HG02623 (cell line): ENCODE measurements at regions not wholly inside any gene's neighbourhood (a gene's known extent, or its start where the extent isn't known, plus 50 kb on each side); places are given as distances from the start of the nearest gene placed in this dataset.

Source experiments
- ATAC-seq: cut with Tn5 transposase; IDR thresholded peaks from one replicate; pipeline ENCODE4 v1.9.1; 2021; ENCODE audit warnings: moderate library complexity; ENCODE audit not compliant: unreplicated experiment

GRCh38 chr1:39107341-39108290, 81.5 kb downstream of the NDUFS5 start:
- no peak for ATAC-seq

GRCh38 chr1:39109644-39110043, 83.5 kb downstream of the NDUFS5 start:
- no peak for ATAC-seq

- ATAC-seq = no peak
Measured at GRCh38 chr1:39110325-39110851, 84.2 kb downstream of the NDUFS5 start.

GRCh38 chr1:39110882-39111281, 84.7 kb downstream of the NDUFS5 start:
- ATAC-seq = no peak

- no peak for ATAC-seq
Measured at GRCh38 chr1:39113109-39113743, 87.1 kb downstream of the NDUFS5 start.

- ATAC-seq = no peak
Measured at GRCh38 chr1:39115271-39116110, 89.0 kb upstream of the MACF1 start.

- no peak for ATAC-seq
Measured at GRCh38 chr1:39116116-39116607, 88.3 kb upstream of the MACF1 start.

GRCh38 chr1:39116860-39117728, 87.4 kb upstream of the MACF1 start:
- no peak for ATAC-seq

- ATAC-seq = no peak
Measured at GRCh38 chr1:39117899-39118450, 86.5 kb upstream of the MACF1 start.

GRCh38 chr1:39122056-39122455, 82.4 kb upstream of the MACF1 start:
- ATAC-seq = no peak

GRCh38 chr1:39124282-39124681, 80.2 kb upstream of the MACF1 start:
- ATAC-seq = no peak

GRCh38 chr1:39127513-39127912, 77.0 kb upstream of the MACF1 start:
- no peak for ATAC-seq

- ATAC-seq = no peak
Measured at GRCh38 chr1:39128126-39128525, 76.4 kb upstream of the MACF1 start.

- ATAC-seq = no peak
Measured at GRCh38 chr1:39128959-39129358, 75.5 kb upstream of the MACF1 start.

- ATAC-seq = no peak
Measured at GRCh38 chr1:39129514-39129913, 75.0 kb upstream of the MACF1 start.

- ATAC-seq = no peak
Measured at GRCh38 chr1:39130325-39130724, 74.2 kb upstream of the MACF1 start.

GRCh38 chr1:39131940-39132339, 72.6 kb upstream of the MACF1 start:
- no peak for ATAC-seq

- ATAC-seq = no peak
Measured at GRCh38 chr1:39132505-39133339, 71.8 kb upstream of the MACF1 start.

- no peak for ATAC-seq
Measured at GRCh38 chr1:39133340-39133684, 71.2 kb upstream of the MACF1 start.
